H9 (cell line): ENCODE measurements at regions not wholly inside any gene's neighbourhood (a gene's known extent, or its start where the extent isn't known, plus 50 kb on each side); places are given as distances from the start of the nearest gene placed in this dataset.

Experiments
- DNase-seq: peaks from one replicate; pipeline ENCODE4 v3.0.0-alpha.2; 2017
- H2AFZ ChIP-seq: one replicate; pipeline ENCODE4 v1.6.1; 2013; ENCODE audit warnings: mild to moderate bottlenecking, low read length, control low read depth, moderate library complexity
- H2AK5ac ChIP-seq: 2 replicates; pipeline ENCODE4 v1.6.1; 2013; ENCODE audit warnings: low read length, control low read depth, mixed read lengths; ENCODE audit not compliant: insufficient read length
- H2BK120ac ChIP-seq: one replicate; pipeline ENCODE4 v1.6.1; 2013; ENCODE audit warnings: low read depth, mild to moderate bottlenecking, low read length, control low read depth, inconsistent platforms; ENCODE audit not compliant: poor library complexity, severe bottlenecking
- H2BK12ac ChIP-seq: 2 replicates; pipeline ENCODE4 v1.6.1; 2013; ENCODE audit warnings: low read length, control low read depth, mixed read lengths, low read depth; ENCODE audit not compliant: insufficient read length
- H2BK15ac ChIP-seq: 2 replicates; pipeline ENCODE4 v1.6.1; 2013; ENCODE audit warnings: low read depth, low read length, control low read depth
- H2BK20ac ChIP-seq: one replicate; pipeline ENCODE4 v1.6.1; 2013; ENCODE audit warnings: low read depth, mild to moderate bottlenecking, low read length, control low read depth, inconsistent platforms; ENCODE audit not compliant: poor library complexity, severe bottlenecking
- H2BK5ac ChIP-seq: 2 replicates; pipeline ENCODE4 v1.6.1; 2013; ENCODE audit warnings: low read length, control low read depth, mixed read lengths; ENCODE audit not compliant: insufficient read length
- H3K14ac ChIP-seq: 2 replicates; pipeline ENCODE4 v1.6.1; 2013; ENCODE audit warnings: low read length, control low read depth; ENCODE audit not compliant: insufficient read depth
- H3K18ac ChIP-seq: 2 replicates; pipeline ENCODE4 v1.6.1; 2013; ENCODE audit warnings: low read depth, mild to moderate bottlenecking, mixed read lengths, low read length, control low read depth; ENCODE audit not compliant: insufficient read length
- H3K23ac ChIP-seq: 2 replicates; pipeline ENCODE4 v1.6.1; 2013; ENCODE audit warnings: low read length, control low read depth, mixed read lengths, low read depth; ENCODE audit not compliant: insufficient read length
- H3K23me2 ChIP-seq: 2 replicates; pipeline ENCODE4 v1.6.1; 2013; ENCODE audit warnings: low read depth, mild to moderate bottlenecking, mixed read lengths, low read length, control low read depth; ENCODE audit not compliant: insufficient read length, poor library complexity, severe bottlenecking
- H3K27ac ChIP-seq: 2 replicates; pipeline ENCODE4 v1.5.1; 2013; ENCODE audit warnings: low read length, control low read depth, mixed read lengths, low read depth; ENCODE audit not compliant: insufficient read length
- H3K27me3 ChIP-seq: 2 replicates; pipeline ENCODE4 v1.6.1; 2013; ENCODE audit warnings: low read length, control low read depth, inconsistent platforms; ENCODE audit not compliant: insufficient read depth
- H3K4ac ChIP-seq: 2 replicates; pipeline ENCODE4 v1.6.1; 2013; ENCODE audit warnings: low read depth, mild to moderate bottlenecking, control low read depth, inconsistent platforms, low read length, moderate library complexity
- H3K4me1 ChIP-seq: 2 replicates; pipeline ENCODE4 v1.6.1; 2013; ENCODE audit warnings: low read length, control low read depth, inconsistent platforms; ENCODE audit not compliant: insufficient read depth
- H3K4me2 ChIP-seq: 2 replicates; pipeline ENCODE4 v1.6.1; 2013; ENCODE audit warnings: low read length, control low read depth, mixed read lengths; ENCODE audit not compliant: insufficient read length, insufficient read depth
- H3K56ac ChIP-seq: 2 replicates; pipeline ENCODE4 v1.6.1; 2013; ENCODE audit warnings: low read depth, mild to moderate bottlenecking, mixed read lengths, low read length, control low read depth; ENCODE audit not compliant: insufficient read length
- H3K79me1 ChIP-seq: 2 replicates; pipeline ENCODE4 v1.6.1; 2013; ENCODE audit warnings: low read depth, mild to moderate bottlenecking, moderate library complexity, low read length, control low read depth, inconsistent platforms; ENCODE audit not compliant: insufficient read depth, poor library complexity, severe bottlenecking
- H3K79me2 ChIP-seq: 2 replicates; pipeline ENCODE4 v1.6.1; 2013; ENCODE audit warnings: low read length, control low read depth, inconsistent platforms; ENCODE audit not compliant: insufficient read depth
- H3K9ac ChIP-seq: 2 replicates; pipeline ENCODE4 v1.6.1; 2013; ENCODE audit warnings: low read length, control low read depth, mixed read lengths; ENCODE audit not compliant: insufficient read length; ENCODE audit errors: extremely low read depth
- H3K9me3 ChIP-seq: one replicate; pipeline ENCODE4 v1.6.1; 2013; ENCODE audit warnings: low read depth, low read length, inconsistent platforms; ENCODE audit not compliant: control insufficient read depth
- H3T11ph ChIP-seq: one replicate; pipeline ENCODE4 v1.6.1; 2013; ENCODE audit warnings: mild to moderate bottlenecking, low read length, control low read depth, inconsistent platforms
- H4K20me1 ChIP-seq: one replicate; pipeline ENCODE4 v1.6.1; 2013; ENCODE audit not compliant: control insufficient read depth, insufficient read length, insufficient read depth
- H4K5ac ChIP-seq: 2 replicates; pipeline ENCODE4 v1.6.1; 2013; ENCODE audit warnings: low read depth, mild to moderate bottlenecking, mixed read lengths, low read length, control low read depth; ENCODE audit not compliant: insufficient read length
- H4K8ac ChIP-seq: replicated peaks from 2 replicates; pipeline ENCODE4 v1.6.1; 2013; ENCODE audit warnings: low read length, control low read depth, mixed read lengths, low read depth; ENCODE audit not compliant: insufficient read length
- H4K91ac ChIP-seq: 2 replicates; pipeline ENCODE4 v1.6.1; 2013; ENCODE audit warnings: low read depth, mild to moderate bottlenecking, moderate library complexity, mixed read lengths, low read length, control low read depth; ENCODE audit not compliant: insufficient read length
- H3K27ac Mint-ChIP-seq, 3 experiments: 2 replicates in 2 of 3; 3 replicates in 1 of 3; pipeline ENCODE4 v1.8.0; 2020 to 2021; ENCODE audit warnings: mixed read lengths in 3 of 3, mild to moderate bottlenecking in 1 of 3, moderate library complexity in 1 of 3
- H3K27me3 Mint-ChIP-seq: 2 replicates; pipeline ENCODE4 v1.8.0; 2021; ENCODE audit warnings: low read depth, mild to moderate bottlenecking, moderate library complexity, mixed read lengths
- H3K36me3 Mint-ChIP-seq, 3 experiments: 2 replicates in 2 of 3; 3 replicates in 1 of 3; pipeline ENCODE4 v1.8.0; 2020 to 2021; ENCODE audit warnings: low read depth in 3 of 3, mixed read lengths in 3 of 3; ENCODE audit not compliant: insufficient read depth in 1 of 3
- H3K4me1 Mint-ChIP-seq, 2 experiments: 2 replicates each; pipeline ENCODE4 v1.8.0; 2020; ENCODE audit warnings: mixed read lengths in 2 of 2
- H3K4me3 Mint-ChIP-seq, 2 experiments: 2 replicates in 1 of 2; 3 replicates in 1 of 2; pipeline ENCODE4 v1.8.0; 2020 to 2021; ENCODE audit warnings: mild to moderate bottlenecking in 2 of 2, mixed read lengths in 2 of 2, moderate library complexity in 1 of 2
- H3K9me3 Mint-ChIP-seq, 2 experiments: 2 replicates in 1 of 2; 3 replicates in 1 of 2; pipeline ENCODE4 v1.8.0; 2020; ENCODE audit warnings: mild to moderate bottlenecking in 2 of 2, mixed read lengths in 2 of 2, moderate library complexity in 1 of 2
- CTCF ChIP-seq: fragments of 200-600 bp; sonication (generic); conservative IDR thresholded peaks from 3 replicates; pipeline ENCODE4 v1.8.0; 2021; ENCODE audit warnings: antibody characterized with exemption, mild to moderate bottlenecking
- WGBS: extraction: QIAGEN DNeasy Blood & Tissue Kit; methylation state at CpG from one replicate; pipeline ENCODE4 v1.1.7; 2013; ENCODE audit warnings: missing lambda C conversion rate, low lambda C conversion rate, mixed read lengths; ENCODE audit not compliant: insufficient read length; ENCODE audit errors: extremely low coverage; 5-methylcytosine and 5-hydroxymethylcytosine counted together

DNA sequence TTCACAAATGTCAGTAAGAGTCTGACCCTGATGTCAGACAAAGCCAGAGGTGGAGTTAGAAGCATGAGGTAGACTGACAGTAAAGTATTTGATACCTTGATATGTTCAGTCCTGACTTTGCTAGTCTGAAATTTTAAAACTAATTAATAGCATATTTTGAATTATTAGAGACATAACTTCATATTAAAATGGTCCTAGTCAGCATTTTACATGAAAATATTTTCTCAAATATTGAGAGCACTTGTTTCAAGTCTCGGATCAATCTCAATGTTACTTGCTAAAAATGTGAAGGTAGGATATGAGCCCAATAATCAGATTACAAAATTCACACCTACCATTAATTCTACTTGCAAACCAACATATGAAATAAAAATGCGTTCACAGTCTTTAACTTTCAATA is 58.1 kb upstream of the TTC14 start:
- H3K27ac ChIP-seq, result no peak overlapping the region
- no peak overlapping the region for H3K18ac ChIP-seq
- H2AFZ ChIP-seq, result no peak overlapping the region
- H3K9me3 ChIP-seq, result no peaks in the 10 kb centered on the region
- Mint-ChIP-seq H3K4me1 (no peaks in the 10 kb centered on the region), H3K4me3 (no peak overlapping the region), H3K27me3 (peaks cover 6% of the 10 kb centered on the region), H3K9me3 (no peaks in the 10 kb centered on the region; a peak in 1 of 5 replicates), H3K27ac (no peak overlapping the region), H3K36me3 (no peaks in the 10 kb centered on the region)
- H2BK12ac ChIP-seq, result no peak overlapping the region
- H3K56ac ChIP-seq, result no peak overlapping the region
- no peaks in the 10 kb centered on the region for H3K27me3 ChIP-seq
- no peak overlapping the region for H2BK20ac ChIP-seq
- no peak for TF ChIP-seq CTCF
- DNase-seq, result no peak
- WGBS, result no CpG with 5 or more reads among the region's 2 CpGs
- H3K79me2 ChIP-seq, result no peaks in the 10 kb centered on the region
- H2BK15ac ChIP-seq, result no peak overlapping the region
- no peak overlapping the region for H3K23ac ChIP-seq
- no peaks in the 10 kb centered on the region for H3K23me2 ChIP-seq
- no peak overlapping the region for H2BK120ac ChIP-seq
- no peak overlapping the region for H3T11ph ChIP-seq
- no peak overlapping the region for H3K9ac ChIP-seq
- H4K5ac ChIP-seq, result no peak overlapping the region
- H3K4ac ChIP-seq, result no peak overlapping the region
- no peak overlapping the region for H3K4me2 ChIP-seq
- H4K8ac ChIP-seq, result no peak overlapping the region
- H2BK5ac ChIP-seq, result no peak overlapping the region
- no peaks in the 10 kb centered on the region for H3K4me1 ChIP-seq
- H3K14ac ChIP-seq, result no peak overlapping the region
- H2AK5ac ChIP-seq, result no peak overlapping the region
- H4K91ac ChIP-seq, result no peak overlapping the region
- no peaks in the 10 kb centered on the region for H4K20me1 ChIP-seq
- no peaks in the 10 kb centered on the region for H3K79me1 ChIP-seq
